ENCODE measurements at regions not wholly inside any gene's neighbourhood (a gene's known extent, or its start where the extent isn't known, plus 50 kb on each side); places are given as distances from the start of the nearest gene placed in this dataset.

DNA sequence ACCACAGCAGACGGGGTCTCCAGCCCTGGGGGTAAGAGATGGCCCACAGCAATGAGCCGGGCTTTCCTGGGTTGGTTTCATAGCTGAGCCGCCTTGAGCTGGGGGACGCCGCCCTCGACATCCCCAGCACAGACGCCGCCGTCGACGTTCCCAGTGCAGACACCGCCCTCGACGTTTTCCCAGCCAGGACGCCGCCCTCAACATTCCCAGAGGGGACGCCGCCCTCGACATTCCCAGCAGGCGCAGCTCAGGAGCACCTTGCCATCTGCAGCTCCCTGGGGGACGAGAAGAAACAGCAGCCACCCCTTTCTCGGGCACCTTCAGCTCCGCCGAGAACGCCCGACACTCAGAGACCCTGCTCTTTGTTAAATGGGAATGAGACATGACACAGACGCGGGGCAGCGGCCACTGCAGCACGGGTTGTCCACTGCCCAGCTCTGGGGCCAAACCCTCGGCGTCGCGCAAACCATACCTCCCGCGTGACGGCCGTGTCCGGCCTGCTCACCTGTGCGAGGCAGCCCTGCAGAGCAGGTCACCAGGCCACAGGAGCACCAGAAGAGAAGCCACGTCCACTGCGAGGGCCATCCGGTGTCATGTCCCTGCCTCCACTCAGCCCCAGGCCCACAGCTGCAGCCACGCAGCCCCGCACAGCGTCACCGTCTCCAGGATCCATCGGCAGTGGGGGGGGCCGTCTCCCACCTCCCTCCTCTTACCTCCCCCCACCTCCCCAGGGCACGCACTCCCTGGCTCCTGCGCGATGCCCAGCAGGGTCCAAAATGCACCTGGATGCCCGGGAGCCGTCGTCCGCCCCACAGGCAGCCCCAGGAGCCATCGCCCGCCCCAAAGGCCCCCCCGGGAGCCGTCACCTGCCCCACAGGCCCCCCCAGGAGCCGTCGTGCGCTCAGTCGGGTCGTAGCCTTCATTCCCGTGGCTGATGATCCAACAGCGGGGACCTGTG lies 77.4 kb upstream of the GALNT9 start:
- DNase-seq = no peak

GRCh38 chr12:132405742-132406251 lies 76.4 kb upstream of the GALNT9 start:
- no peak for DNase-seq

DNA sequence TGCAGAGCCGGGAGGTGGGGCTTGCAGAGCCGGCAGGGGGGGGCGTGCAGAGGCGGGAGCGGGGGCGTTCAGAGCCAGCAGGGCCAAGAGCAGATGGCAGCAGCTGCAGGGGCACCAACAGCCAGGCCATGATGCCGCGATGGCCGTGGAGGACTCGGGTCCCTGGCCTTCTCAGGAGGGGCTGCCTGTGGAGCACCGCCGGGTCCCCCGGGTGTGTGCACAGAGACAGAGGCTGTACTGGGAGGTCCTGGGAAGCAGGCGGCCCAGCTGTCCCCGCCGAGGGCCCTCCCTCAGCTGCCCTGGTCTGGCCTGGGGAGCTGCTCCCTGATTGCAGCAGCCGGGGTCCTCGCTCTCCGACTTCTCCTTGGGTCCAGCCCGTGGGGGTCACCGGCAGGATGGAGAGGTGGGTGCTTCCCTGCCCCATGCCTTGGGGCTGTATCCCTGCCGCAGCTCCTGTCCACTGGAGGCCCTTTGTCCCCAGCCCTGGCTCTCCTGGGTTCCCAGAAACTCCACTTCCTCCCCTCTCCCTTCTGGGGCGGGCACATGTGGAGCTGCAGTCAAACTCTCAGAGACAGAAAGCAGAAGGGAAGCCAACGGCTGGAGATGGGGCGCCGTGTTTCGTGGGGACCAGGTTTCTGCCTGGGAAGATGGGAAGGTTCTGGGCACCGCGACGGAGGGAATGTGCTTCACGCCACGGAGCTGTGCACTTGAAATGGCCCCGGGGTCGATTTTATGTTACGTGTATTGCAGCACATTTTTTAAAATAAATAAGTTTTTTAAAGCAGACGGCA lies 75.8 kb upstream of the GALNT9 start:
- DNase-seq = no peak

DNA sequence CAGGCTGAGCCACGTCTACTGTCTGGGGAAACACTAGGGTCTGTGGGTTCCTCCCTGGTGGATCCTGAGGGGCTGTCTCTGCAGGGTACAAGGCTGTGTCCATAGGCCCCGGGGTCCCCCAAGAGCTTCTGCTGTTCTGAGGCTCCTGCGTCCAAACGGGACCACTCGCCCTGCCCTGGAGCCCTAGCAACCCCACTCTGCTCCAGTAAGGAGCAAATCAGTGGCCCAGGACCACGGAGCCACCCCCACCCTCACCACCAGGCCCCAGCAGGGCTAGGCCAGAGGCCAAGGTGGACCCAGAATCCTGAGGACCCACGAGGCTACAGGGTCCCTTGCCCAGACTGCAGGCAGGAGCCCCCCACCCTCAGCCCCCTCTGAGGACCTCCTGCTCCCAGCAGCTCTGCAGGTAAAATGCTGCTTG lies 75.1 kb upstream of the GALNT9 start:
- DNase-seq = no peak

GRCh38 chr12:132403636-132404434 lies 74.4 kb upstream of the GALNT9 start:
- DNase-seq = no peak

GRCh38 chr12:132402831-132403416 lies 73.5 kb upstream of the GALNT9 start:
- DNase-seq = no peak

- DNase-seq = no peak
These were observed 72.6 kb upstream of the GALNT9 start for GRCh38 chr12:132401982-132402381.

DNA sequence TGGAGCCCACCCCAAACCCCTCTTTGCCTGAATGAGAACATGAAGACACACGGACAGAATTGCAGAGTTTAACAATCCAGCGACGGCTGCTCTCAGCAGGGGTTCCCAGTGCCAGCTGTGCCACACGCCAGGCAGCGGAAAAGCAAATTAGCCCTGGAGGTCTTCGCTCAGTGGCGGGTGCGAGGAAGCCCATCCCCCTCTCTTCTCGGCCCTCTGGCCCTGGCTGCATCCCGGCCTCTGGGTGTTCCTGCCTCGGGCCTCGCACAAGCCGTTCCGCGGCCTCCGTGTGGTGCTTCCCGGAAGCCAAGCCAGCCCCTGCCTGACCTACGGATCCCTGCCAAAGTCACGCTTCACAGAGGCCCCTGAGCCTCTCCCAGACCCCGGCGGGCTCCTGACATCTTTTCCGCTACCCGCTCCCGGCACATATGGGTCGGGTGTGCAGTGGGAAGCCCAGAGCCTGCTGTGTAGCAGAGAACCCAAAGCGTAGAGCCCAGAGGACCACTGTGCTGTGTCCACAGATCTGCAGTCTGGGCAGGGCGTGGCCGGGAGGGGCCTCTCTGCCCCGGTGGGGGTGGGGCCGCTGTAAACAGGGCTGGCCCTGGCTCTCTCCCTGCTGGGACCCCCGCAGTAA lies 70.7 kb upstream of the GALNT9 start:
- DNase-seq = no peak

DNA sequence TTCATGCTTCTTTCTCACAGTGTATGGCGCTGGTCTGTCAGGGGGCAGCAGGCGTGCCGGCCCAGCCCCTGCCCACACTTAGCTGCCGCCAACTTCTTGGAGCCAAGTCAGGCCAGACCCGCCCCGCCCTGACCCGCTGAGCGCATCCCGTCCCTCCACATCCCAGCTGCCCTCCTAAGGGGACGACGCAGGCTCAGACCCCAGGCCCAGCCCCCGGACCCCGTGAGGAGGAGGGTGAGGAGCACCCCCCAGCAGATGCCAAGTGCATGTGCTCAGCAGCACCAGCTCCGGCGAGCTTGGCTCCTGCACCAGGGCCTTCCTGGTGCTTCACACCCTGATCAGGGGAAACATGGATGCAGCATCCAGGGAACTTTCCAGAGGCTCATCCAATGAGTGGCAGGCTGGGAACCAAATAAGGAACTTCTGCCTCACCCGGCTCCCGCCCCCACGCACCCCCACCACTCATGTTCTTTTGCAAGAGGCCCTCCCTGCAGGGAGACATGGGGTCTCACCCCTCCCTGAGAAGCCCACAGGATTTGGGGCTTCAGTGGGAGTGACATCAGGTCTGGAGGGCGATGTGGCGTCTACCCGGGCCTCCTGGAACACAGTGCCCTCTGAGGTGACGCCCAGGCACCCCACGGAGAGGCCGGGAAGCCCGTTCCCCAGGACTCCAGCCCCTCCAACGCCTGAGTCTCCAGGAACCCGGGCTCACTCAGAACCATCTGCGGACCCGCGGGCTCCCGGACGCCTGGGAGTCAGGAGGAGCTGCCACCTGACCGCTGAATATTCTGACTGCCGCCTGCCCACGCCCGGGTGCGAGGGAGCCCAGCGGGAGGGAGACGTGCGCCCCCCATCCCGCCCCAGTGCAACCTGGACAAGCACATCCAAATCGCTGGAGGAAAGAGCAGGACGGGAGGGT lies 70.0 kb upstream of the GALNT9 start:
- DNase-seq = no peak

DNA sequence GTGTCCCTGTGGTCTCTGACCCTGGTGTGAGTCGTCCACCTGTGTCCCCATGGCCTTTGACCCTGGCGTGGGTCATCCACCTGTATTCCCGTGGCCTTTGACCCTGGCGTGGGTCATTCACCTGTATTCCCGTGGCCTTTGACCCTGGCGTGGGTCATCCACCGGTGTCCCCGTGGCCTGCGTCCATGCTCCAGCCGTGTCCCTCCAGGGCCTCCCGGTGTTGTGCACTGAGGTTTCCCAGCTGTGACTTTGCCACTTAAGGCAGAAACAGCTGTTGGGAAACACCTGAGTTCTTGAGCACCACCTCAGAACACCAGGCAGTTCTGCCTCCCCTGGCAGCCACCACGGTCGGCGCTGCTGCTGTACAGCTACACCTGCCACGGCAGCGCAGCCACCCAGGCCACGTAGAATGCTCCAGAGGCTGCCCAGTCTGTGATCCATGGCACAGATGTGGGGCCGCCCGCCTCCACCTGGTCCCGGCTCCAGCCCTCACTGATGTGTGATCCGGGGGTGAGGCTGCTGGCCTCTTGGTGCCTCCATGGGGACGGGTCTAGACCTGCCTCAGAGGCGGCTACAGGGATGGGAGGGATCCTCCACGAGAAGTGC lies 69.1 kb upstream of the GALNT9 start:
- DNase-seq = no peak

DNA sequence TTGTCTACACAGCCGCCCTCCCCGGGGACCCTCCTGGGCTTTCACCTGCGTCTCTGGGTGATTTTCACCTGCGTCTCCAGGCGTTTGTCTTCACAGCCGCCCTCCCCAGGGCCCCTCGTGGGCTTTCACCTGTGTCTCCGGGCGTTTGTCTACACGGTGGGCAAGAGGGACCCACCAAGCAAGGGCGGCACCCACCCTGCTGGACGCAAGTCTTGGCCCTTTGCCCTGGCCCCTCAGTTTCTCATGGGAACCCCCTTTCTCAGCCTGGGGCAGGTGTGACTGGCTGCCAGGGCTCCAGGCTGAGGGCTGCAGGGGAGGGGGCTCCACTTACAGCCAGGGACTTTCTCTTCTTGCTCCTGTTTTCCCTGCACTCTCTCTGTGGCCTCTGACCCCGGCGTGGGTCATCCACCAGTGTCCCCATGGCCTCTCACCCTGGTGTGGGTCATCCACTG lies 68.6 kb upstream of the GALNT9 start:
- DNase-seq = no peak

GRCh38 chr12:132397152-132397933 lies 68.0 kb upstream of the GALNT9 start:
- DNase-seq = no peak

DNA sequence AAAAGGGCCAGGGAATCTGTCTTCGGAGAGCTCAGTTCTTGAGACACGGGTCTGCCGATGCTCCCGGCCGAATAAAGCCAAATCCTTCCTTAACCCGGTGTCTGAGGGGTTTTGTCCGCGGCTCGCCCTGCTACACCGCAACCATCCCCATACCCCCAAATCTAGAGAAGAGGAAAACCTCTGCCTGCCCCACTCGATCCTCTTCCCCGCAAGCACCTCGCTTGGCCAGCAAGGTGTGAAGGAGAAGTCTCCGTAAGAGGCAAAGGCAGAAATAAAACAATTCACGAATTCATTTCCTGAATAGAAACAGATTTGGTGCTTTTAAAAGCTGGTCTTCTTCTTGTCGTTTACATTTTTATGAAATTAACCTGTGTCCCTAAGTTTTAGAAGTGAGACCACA lies 67.3 kb upstream of the GALNT9 start:
- no peak for DNase-seq

- no peak for DNase-seq
These were observed 66.5 kb upstream of the GALNT9 start for GRCh38 chr12:132395908-132396305.

DNA sequence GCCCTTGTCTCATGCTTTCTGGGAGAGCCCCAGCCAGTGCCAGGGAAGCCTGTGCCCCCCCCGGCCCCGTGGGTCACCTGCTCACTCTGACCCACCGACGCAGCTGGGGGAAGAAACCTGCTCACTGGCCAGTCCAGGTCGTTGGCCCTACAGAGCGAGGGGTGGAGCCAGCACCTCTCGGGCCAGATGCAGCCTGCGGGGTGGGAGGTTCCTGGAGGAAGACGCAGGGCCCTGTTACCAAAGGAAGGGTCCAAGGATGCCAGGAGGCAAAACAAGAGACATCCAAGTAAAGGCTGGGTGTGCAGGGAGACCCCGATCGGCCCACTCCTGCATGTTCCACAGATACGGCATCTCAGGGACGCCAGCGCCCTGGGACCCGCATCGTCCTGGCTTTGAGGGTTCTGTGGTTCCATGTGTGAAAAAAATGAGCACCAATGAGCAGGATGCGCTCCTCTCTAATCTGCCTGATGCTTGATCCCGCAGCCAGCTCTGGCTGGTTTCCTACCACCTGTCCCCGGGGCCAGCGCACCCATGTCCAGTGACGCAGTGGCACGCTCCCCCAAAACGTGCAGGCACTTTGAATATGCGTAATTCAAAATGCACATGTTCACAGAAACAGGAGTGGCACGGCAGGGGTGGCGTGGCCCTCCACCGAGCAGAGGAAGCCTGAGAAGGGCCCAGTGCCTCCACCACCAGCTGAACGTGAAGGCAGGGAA lies 66.0 kb upstream of the GALNT9 start:
- DNase-seq = no peak

GRCh38 chr12:132393991-132394949 lies 64.9 kb upstream of the GALNT9 start:
- DNase-seq = peak; percentile 32

GRCh38 chr12:132393245-132393795 lies 63.9 kb upstream of the GALNT9 start:
- DNase-seq = peak; percentile 1
